ENCODE measurements at regions not wholly inside any gene's neighbourhood (a gene's known extent, or its start where the extent isn't known, plus 50 kb on each side); places are given as distances from the start of the nearest gene placed in this dataset.

DNA sequence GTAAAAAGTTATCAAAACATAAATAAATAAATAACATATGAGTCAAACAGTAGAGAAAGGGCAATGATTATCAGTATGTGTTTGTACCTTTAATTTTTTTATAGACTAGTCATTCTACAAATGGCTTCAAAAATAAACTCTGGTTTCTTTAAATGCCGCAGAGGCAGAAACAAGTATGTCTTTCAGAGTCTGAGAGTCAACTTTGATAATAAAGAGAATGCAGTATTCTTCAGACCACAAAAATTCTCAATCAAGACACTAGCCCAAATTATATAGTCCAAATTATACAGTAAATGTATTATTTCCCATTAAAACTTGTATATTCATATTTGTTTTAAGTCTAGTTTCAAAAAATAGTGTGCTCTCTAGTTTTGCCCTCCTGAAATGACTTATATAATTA is 1142.3 kb downstream of the NXPH1 start:
- no peak overlapping the region for H3K4me3 ChIP-seq (replicated peaks in 1 of 2; ENCODE audit: low read depth in 1 of 2, low read length in 2 of 2)
- no peaks in the 10 kb centered on the region for H4K20me1 ChIP-seq (ENCODE audit: insufficient read depth)
- H3K36me3 ChIP-seq (ENCODE audit: control insufficient read depth in 1 of 2, insufficient read depth in 2 of 2, low read length in 2 of 2), result no peaks in the 10 kb centered on the region
- no peak overlapping the region for H3K27ac ChIP-seq (ENCODE audit: low read depth, low read length)
- no TSS peak for BruUV-seq (replicated peaks)
- no peaks in the 10 kb centered on the region for H3K9me2 ChIP-seq (ENCODE audit: insufficient read depth)
- ChIA-PET RAD21 (ENCODE audit: low non-redundant PET in 1 of 2, low total read pairs in 2 of 2, uncharacterized antibody in 2 of 2, unreplicated experiment in 2 of 2) (no interaction called here), POLR2A (no interaction called here), CTCF (no interaction called here)
- intact Hi-C loops (cut with micrococcal nuclease), result no loop called here
- DNase-seq (ENCODE audit: low read depth, low spot score) (no peak), ATAC-seq (no peak)
- H3K9ac ChIP-seq (ENCODE audit: low read length), result no peak overlapping the region
- H3K79me2 ChIP-seq (ENCODE audit: insufficient read depth, low read length), result no peaks in the 10 kb centered on the region
- peak overlapping the region; percentile 4 for H2AFZ ChIP-seq (ENCODE audit: low read depth, low read length, poor library complexity, severe bottlenecking)
- H3K9me3 ChIP-seq (ENCODE audit: control insufficient read depth in 1 of 2, insufficient read depth in 1 of 2, low read depth in 1 of 2, low read length in 2 of 2), result peaks cover 0 to 6% of the 10 kb centered on the region in 2 experiments; a peak in 1 of 4 replicates
- no peaks in the 10 kb centered on the region for H3K27me3 ChIP-seq (ENCODE audit: insufficient read depth, low read length)
- TF ChIP-seq, protein P1, sequence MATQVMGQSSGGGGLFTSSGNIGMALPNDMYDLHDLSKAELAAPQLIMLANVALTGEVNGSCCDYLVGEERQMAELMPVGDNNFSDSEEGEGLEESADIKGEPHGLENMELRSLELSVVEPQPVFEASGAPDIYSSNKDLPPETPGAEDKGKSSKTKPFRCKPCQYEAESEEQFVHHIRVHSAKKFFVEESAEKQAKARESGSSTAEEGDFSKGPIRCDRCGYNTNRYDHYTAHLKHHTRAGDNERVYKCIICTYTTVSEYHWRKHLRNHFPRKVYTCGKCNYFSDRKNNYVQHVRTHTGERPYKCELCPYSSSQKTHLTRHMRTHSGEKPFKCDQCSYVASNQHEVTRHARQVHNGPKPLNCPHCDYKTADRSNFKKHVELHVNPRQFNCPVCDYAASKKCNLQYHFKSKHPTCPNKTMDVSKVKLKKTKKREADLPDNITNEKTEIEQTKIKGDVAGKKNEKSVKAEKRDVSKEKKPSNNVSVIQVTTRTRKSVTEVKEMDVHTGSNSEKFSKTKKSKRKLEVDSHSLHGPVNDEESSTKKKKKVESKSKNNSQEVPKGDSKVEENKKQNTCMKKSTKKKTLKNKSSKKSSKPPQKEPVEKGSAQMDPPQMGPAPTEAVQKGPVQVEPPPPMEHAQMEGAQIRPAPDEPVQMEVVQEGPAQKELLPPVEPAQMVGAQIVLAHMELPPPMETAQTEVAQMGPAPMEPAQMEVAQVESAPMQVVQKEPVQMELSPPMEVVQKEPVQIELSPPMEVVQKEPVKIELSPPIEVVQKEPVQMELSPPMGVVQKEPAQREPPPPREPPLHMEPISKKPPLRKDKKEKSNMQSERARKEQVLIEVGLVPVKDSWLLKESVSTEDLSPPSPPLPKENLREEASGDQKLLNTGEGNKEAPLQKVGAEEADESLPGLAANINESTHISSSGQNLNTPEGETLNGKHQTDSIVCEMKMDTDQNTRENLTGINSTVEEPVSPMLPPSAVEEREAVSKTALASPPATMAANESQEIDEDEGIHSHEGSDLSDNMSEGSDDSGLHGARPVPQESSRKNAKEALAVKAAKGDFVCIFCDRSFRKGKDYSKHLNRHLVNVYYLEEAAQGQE (IDR thresholded peaks at IDR 0.05; ENCODE audit: low read depth), result no peak
- TF ChIP-seq, protein P2, sequence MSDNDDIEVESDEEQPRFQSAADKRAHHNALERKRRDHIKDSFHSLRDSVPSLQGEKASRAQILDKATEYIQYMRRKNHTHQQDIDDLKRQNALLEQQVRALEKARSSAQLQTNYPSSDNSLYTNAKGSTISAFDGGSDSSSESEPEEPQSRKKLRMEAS (IDR thresholded peaks at IDR 0.05), result no peak
- TF ChIP-seq CEBPB (IDR thresholded peaks at IDR 0.05; ENCODE audit: low read depth), result no peak
- TF ChIP-seq EGR1 (IDR thresholded peaks at IDR 0.05; ENCODE audit: low read depth), result no peak
- no peak for TF ChIP-seq ZNF274 (IDR thresholded peaks at IDR 0.05; ENCODE audit: low read depth, low read length)
- H3K4me1 ChIP-seq (ENCODE audit: control insufficient read depth in 1 of 2, insufficient read depth in 2 of 2, low read length in 2 of 2), result no peaks in the 10 kb centered on the region
- H3K4me2 ChIP-seq (ENCODE audit: low read length), result no peak overlapping the region

DNA sequence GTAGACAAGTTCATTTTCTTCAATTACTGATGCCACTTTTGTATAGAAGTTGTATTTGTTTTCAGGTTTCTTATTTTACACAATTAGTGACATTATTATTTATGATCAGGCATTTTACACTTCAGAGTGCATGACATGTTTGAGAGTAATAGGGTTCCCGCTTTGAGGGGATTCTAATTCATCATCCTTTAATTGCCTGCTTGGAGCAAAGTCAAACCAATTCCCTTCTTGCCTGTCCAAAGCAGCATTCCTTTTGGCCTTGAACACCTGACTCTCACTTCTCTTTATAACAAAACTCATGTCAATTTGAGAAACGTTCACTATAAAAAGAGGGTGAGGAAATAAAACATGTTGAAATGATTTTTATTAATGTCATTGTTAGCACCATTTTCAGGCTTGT is 1149.4 kb downstream of the NXPH1 start:
- intact Hi-C loops (cut with micrococcal nuclease), result no loop called here
- Histone ChIP-seq H3K9ac (ENCODE audit: low read length) (no peak overlapping the region), H3K4me2 (ENCODE audit: low read length) (no peak overlapping the region), H3K9me2 (ENCODE audit: insufficient read depth) (no peaks in the 10 kb centered on the region), H3K4me3 (replicated peaks in 1 of 2; ENCODE audit: low read depth in 1 of 2, low read length in 2 of 2) (no peak overlapping the region), H2AFZ (ENCODE audit: low read depth, low read length, poor library complexity, severe bottlenecking) (no peak overlapping the region), H3K36me3 (ENCODE audit: control insufficient read depth in 1 of 2, insufficient read depth in 2 of 2, low read length in 2 of 2) (no peaks in the 10 kb centered on the region), H3K79me2 (ENCODE audit: insufficient read depth, low read length) (no peaks in the 10 kb centered on the region), H3K9me3 (ENCODE audit: control insufficient read depth in 1 of 2, insufficient read depth in 1 of 2, low read depth in 1 of 2, low read length in 2 of 2) (0 out of 4 replicates have a peak, but pooled peaks cover 0 to 7% of the 10 kb centered on the region in 2 experiments), H4K20me1 (ENCODE audit: insufficient read depth) (no peaks in the 10 kb centered on the region), H3K27me3 (ENCODE audit: insufficient read depth, low read length) (no peaks in the 10 kb centered on the region), H3K4me1 (ENCODE audit: control insufficient read depth in 1 of 2, insufficient read depth in 2 of 2, low read length in 2 of 2) (no peaks in the 10 kb centered on the region), H3K27ac (ENCODE audit: low read depth, low read length) (no peak overlapping the region)
- no peak for DNase-seq (ENCODE audit: low read depth, low spot score)
- CTCF ChIA-PET, result interaction anchor here (0.6 kb wide), 1 partner anchor 622 kb away, joined by 3 read pairs; no protein-coding TSS in a partner anchor
- no peak for TF ChIP-seq EZH2phosphoT487 (IDR thresholded peaks at IDR 0.05; ENCODE audit: borderline replicate concordance)
- no peak for TF ChIP-seq ZNF274 (IDR thresholded peaks at IDR 0.05; ENCODE audit: low read depth, low read length)
- no peak for TF ChIP-seq EGR1 (IDR thresholded peaks at IDR 0.05; ENCODE audit: low read depth)
- no peak for TF ChIP-seq FOSL1 (IDR thresholded peaks at IDR 0.05; ENCODE audit: low read depth)
- RAD21 ChIA-PET (ENCODE audit: low non-redundant PET in 1 of 2, low total read pairs in 2 of 2, uncharacterized antibody in 2 of 2, unreplicated experiment in 2 of 2), result no interaction called here
- POLR2A ChIA-PET, result no interaction called here
- ATAC-seq, result no peak
- no TSS peak for BruUV-seq (replicated peaks)
